Activated T-cell treated with anti-CD3 and anti-CD28 coated beads for 24 hours (primary cell): ENCODE measurements at regions not wholly inside any gene's neighbourhood (a gene's known extent, or its start where the extent isn't known, plus 50 kb on each side); places are given as distances from the start of the nearest gene placed in this dataset.
"Not testable (repeated sequence)": the region's sequence is repeated elsewhere in the genome, so short reads cannot be mapped to it uniquely, and the experiment has no call there.

Experiments used
- DNase-seq: peaks from one replicate; pipeline ENCODE4 v3.0.0-alpha.2; 2020; ENCODE audit warnings: low read depth

DNA sequence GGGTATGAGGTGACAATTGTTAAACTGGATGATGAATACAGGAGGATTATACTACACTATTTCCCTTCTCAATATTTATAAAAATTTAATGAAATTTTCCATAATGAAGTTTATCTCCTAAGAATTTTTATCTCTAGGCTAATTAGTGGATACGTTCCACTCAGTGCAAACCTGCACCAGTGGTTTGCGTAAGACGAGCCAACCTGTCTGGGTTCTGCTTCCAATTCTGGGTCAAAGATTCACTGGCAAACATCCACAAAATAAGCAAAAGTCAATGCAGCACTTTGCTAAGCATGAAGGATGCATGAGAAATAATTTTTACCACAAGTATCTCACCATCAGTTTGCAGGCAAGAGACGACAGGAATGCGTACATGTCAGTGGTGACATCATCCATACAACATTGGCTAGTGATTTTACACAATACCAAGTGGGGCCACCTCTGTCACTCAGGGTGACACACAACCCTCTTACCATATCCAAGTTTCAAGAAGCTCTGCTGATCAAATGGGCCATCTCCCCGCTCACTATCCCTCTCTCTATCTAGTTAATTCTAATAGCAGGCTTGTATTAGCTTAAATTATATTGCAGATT lies 51.7 kb downstream of the FAM50B start:
- DNase-seq = no peak

DNA sequence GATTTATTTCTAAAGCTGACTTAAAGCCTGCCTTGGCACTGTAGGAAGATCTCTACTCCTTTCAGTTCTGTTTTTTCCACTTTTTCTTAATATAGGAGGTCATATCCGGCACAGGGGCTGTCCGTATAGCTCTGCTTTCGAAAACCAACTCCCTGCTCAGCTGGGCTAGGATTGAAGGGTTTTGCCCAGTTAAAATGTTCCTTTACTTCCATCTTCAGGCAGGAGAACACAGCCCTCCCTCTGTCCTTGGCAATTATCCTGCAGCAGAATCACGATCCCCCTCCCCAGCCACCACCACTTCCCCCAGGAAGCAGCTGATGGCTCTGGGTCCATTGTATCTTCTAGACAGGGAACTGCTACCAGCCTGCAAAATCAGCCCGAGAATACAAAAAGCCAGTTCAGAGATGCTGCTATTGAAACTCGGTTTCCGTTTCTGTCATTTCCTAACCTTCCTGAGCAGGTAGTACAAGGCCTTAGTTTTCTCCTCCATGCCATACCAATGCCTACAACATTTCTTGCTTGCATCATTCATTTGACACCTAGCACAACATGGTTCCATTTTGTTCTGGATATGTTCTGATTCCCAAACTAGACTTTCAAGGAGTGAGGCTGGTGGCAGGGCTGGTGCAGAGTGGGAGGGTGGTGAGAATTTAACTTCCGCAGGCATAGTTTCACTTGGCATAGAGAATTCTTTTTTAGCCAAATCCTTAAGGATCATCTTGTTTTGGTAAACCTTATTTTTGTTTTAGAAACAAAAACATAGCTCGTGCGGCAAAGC lies 53.9 kb downstream of the FAM50B start:
- DNase-seq = no peak

DNA sequence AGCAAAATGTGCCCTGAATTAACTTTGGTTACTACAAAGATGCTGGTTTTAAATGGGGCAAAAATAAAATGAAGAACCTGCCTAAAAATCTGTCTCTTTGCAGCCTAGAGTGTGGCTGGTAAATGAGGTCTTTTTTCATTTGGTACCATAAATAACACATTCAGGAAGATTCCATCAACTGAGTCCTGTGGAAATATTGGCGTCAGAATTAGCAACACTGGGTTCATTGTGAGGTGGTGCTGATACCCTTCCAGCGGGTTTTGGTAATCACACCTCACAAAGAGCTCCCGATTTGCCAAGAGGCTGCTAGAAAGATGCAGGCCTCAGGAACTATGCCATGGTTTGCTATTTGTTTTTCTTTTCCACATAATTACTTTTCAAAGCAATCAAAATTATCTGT lies 55.3 kb downstream of the FAM50B start:
- DNase-seq = no peak

DNA sequence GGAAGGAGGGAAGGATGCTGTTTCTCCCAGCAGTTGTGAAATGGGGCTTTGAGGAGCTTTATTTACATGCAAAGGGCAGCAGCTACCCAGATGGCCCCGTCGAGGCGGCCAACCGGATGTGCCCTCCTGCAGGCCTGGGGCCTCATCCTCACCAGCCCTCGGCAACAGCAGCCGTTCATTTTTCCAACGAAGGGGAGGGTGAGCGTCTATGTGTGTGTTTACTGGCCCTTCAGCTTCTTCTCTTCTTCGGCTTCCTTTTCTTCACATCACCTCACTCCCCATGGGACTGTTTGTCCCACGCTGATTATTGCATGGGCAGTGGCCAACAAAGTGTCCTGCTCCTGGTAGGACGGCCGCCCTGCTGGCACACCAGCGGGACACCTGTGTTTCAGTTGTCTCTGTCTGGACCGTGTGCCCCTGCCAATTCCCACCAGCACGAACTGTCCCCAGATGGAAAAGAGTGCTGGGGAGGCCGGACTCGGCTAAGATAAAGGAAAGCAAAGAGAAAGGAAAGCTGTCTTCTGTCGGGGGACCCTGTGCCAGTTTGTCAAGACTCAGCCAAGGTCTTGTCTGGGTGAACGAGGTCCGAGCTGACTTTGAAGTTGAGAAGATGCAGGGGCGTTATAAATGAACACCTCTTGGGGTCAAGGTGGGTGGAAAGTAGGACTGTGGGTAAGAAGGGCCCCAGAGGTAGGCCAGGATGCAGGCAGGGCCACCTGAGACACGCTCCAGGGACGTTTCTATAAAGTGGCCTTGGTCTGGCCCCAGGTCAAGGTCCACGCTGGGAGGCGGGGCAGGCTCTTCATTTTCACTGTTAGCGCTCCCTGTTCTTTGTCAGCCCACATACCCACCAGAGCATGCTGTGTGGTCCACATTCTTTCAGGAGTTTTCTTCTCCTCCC lies 57.0 kb downstream of the FAM50B start:
- no peak for DNase-seq

DNA sequence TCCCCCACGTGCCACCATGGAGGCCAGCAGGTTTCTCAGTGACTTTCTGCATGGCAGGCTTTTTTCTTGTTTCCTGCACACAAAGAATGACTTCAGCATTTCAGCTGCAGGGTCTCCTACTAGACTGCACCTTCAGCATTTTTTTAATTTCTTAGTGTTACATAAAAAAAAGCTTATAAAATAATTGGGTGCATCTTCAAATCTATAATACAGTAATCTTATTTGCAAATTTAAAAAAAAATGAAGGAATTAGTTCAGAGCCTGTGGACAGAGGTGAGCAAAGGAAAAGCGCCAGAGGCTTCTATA lies 57.6 kb downstream of the FAM50B start:
- no peak for DNase-seq

DNA sequence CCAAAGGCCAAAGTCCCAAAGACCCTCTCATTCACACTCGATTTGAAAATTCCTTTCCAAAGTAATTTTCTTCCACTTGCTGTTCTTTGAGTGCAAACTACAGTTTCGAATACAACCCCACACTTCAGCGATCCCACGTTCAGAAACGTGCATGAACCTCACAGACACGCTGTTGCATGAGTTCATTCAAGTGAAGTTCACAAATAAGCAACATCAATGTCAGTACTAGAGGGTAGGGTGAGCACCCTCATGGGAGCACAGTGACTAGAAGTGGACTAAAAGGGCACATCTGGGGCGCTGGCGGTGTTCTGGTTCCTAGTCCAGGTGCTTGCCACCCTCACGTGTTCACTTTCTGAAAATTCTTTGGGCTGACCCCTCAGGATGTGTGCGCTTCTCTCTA lies 59.0 kb downstream of the FAM50B start:
- no peak for DNase-seq

DNA sequence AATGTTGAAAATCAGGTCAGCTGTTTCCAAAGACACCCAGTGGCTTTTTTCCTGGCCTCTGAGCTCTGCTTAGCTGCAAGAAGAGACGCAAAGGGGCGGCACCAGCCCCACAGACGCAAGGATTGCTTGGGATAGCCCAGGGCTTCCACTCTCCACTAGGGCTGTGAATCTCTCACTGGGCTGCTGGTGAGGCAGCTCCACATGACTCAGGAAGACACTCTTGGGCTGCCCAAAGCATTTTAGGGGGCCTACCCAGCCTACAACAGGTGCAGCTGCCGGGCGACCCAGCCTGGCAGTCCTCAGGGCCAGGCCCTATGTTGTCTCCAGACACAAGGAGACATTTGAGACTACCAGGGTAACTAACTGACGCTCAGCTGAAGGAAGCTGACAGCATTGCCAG lies 59.8 kb downstream of the FAM50B start:
- DNase-seq = no peak

DNA sequence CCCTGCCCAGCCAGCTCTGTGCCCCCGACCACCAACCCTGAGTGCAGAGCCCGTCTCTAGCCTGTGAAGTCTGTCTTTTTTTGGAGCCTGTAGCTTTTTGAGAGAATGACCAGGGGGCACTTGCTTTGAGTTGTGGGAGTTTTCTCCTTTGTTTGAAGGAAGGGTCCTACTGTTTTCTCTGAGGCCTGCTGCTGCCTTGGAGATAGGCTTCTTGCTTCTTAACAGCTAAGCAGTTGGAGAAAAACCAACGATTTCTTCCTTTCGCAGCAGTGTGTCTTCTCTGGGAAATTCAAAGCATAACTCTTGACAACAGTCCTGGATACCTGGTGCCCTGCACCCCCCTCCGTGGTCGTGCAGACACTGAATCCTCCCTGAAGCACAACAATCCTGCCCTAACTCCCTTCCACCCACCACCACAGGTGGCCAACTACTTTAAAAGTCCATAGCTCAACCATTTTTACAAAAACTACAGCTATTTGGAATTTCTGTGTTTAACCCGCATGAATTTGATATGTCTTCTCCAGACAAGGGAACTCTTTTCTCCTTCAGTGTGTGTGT lies 61.0 kb downstream of the FAM50B start:
- DNase-seq = no peak

DNA sequence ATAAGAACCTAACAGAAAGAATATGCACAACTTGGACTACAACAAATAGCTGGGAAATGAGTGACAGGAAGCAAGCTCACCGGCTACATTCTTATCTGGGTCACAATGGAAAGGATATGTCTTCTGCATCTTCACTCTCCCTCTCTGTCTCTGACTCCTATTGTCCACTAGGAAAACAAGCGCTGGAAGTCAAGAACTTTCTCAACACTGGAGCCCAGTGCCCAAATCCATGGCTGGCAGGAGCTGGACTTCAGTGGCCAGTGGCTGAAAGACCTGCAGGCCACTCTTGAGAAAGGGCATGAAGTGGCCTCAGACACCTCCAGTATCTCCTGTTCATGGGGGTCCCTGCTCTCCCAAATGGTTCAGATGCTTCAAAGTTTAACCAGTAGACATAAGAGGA lies 62.0 kb downstream of the FAM50B start:
- DNase-seq = no peak

DNA sequence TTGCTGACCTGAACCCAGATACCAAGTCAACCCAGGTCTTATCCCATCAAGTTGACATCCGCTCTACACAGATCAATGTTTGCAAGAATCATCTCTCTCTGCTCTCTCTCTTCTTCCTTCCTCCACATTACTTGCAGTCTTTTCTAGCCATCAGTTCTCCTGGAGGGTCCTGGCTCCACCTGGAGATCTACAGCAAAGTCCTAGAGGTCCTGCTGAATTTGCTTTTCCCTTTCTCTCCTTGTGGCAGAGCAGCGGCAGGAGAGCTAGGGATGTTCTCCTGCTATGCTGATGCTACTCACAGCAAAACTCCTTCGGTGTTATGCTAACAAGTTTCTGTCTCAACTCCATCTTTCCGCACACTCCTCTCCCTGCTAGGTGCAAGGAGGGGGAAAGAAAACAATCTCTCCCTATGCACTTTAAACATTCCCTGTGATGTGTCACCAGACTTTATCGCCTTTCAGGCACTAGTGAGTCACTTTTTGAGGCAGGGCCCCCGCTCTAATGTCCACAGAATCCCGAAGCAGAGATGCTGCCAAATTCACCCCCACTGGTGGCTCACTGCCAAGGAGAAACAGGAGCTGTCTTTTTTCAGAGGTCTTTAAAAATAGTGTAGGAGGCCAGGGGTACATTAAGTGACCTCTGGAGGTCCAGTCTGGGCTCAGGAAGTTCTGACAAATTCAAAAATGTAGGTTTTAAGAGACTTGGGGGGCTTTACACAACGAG lies 62.6 kb downstream of the FAM50B start:
- no peak for DNase-seq

DNA sequence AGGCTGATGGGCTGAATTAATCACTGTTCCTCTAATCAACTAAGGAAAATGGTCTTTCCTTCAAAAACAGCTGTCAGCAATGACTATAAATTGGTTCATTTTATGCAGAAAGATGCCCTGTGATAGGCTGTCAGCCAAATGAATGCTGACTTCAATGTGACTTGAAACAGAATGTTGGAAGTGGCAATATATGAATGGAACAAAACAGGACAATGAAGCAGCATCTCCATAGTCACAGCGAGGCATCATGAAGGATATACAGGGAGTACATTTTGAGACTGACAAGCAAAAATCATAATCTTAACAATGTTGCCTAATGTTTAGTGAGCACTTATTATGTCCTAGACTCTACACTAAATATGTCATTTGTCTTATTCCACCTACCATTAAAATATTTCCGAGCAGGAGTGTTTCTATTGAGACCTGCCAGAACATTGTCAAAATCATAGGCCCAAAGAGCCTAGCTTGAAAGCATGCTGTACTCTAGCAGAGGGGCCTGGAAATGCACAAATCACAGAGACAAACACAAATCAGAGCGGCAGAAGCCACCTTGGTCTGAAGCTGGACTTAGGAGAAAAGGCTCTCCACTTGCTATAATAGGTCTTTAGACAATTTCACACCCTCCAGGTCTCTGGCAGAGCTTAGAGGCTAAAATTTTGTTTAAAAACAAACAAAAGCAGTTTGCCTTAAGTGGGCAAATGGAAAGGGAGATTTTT lies 63.3 kb downstream of the FAM50B start:
- no peak for DNase-seq

DNA sequence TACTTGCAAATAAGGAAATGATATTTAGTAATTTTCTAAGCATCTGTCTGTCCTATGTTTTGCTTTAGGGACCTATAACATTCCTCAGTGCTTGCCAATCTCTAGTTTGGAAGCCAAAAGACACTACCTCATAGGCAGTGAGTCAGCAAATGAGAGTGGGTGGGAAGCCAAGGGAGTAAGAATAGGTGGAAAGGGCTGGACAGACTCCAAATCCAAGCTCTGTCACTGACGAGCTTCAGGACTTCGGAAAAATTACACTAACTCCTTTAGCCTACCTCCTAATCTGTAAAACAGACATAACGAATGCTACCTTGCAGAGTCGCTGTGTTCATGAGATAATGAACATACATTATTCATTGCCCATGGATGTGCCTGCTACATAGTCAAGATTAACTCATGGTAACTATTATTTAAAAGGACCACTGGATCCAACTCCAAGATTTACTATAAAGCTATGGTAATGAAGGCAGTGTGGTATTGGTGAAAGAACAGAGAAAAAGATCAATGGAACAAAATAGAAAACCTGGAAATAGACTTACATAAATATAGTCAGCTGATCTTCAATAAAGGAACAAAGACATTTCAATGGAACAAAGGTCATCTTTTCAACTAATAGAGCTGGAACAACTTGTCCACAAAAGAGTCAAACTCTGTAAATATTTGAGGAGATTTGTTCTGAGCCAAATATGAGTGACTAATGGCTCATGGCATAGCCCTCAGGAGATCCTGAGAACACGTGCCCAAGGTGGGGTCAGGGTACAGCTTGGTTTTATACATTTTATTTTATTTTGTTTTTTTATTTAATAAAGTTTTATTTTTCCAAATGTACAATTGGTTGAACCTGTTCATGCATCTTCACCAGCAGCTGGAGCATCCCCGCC lies 64.1 kb downstream of the FAM50B start:
- DNase-seq = no peak

DNA sequence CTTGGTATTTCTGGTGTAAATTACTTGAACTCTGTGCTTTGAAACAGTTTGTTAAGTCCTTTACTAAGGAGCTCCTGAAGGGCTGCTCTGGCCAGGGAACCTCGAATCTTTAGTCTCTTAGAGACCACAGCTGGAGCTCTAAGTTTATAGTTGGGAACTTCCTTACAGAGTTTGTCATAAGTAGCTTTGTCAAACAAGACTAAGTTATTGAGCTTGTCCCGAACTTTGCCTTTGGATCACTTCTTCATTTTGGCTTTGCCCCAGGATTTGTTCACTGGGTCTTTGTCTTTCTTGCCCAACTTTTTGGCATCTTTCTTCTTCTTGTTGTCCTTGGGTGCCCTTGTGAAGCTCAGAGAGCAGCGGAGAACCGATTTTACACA lies 64.8 kb downstream of the FAM50B start:
- DNase-seq = no peak

DNA sequence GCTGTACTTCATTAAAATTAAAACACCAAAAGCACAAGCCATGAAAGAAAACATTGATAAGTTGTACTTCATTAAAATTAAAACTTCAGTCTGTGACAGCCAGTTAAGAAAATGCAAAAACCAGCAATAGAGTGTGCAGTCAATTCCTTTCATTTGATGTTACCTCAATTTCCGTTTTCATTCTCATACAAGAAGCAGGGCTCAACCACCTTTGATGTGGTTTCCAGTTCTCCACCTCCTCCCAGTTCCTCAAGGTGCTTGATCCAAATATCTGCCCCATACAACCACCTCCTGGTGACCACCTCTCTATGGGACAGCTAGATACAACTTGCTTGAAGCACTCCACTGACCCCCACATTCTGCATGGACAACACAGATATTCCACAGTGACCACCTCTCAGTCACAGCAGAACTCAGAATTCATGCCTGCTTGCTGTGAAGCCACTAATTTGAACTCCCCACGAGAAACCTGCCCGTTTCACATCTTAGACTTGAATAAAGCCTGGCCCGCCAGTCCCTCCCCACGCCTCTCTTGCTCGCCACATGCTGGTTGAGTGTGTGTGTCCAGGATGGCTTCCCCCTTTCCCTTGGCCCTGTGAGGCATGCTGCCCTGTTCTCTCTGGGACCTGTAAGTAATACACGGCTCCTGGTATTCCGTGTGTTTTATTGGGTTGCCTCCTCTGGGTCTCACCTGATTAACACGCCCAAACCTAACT lies 66.1 kb downstream of the FAM50B start:
- no peak for DNase-seq

DNA sequence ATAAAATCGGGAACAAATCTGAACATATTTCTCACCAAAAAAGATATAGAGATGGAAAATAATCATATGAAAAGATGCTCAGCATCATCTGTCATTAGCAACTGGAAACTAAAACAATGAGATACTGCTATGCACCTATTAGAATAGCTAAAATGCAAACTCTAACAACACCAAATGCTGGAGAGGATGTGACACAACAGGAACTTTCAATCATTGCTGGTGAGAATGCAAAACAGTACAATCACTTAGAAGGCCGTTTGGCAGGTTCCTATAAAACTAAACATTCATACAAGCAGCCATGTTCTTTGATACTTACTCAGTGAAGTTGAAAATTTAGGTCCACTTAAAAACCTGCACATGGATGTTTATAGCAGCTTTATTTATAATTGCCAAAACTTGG lies 67.0 kb downstream of the FAM50B start:
- no peak for DNase-seq

DNA sequence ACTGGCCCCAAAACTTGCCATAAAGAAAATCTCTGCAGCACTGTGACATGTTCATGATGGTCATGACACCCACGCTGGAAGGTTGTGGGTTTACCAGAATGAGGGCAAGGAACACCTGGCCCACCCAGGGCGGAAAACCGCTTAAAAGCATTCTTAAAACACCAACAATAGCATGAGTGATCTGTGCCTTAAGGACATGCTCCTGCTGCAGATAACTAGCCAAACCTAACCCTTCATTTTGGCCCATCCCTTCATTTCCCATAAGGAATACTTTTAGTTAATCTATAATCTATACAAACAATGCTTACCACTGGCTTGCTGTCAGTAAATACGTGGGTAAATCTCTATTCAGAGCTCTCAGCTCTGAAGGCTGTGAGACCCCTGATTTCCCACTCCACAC lies 67.6 kb downstream of the FAM50B start:
- DNase-seq = not testable (repeated sequence)

DNA sequence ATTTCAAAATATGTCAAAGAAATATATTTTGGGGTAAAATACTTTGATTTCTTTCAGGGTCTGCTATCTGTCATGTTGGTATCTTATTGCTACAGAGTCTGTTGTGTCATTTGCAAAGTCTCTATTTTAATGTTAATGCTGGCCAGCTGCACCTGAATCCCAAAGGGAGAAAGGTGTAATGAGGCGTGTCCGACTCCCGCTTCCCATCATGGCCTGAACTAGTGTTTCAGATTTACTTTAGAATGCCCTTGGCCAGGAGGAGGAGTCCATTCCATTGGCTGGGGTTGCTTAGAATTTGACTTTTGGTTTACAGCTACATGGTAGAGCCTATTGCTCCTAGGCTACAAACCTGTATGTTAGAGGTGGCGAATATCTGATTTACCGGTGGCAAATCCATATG lies 69.3 kb downstream of the FAM50B start:
- DNase-seq = no peak

DNA sequence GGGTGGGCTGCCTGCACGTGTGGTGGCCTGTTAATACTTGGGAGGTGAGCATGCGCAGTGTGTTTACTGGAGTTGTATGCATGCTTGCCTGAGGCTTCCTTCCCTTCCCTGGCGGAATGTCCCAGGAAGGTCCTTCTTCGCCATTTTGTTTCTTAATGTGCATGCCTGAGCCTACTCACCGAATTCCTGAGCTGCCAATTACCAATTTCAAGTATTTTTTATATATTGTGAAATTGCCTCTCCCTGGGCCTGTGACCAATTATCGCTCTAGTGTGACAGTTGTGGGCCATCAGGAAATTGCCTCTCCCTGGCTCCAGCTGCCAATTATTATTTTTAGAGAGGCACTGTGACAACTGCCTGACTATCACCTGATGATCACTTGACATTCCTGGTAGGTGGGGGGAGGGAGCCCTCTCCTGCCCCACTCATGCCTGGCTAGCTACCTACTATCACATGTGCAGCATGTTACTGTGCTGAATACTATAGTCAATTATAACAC lies 70.0 kb downstream of the FAM50B start:
- DNase-seq = no peak

DNA sequence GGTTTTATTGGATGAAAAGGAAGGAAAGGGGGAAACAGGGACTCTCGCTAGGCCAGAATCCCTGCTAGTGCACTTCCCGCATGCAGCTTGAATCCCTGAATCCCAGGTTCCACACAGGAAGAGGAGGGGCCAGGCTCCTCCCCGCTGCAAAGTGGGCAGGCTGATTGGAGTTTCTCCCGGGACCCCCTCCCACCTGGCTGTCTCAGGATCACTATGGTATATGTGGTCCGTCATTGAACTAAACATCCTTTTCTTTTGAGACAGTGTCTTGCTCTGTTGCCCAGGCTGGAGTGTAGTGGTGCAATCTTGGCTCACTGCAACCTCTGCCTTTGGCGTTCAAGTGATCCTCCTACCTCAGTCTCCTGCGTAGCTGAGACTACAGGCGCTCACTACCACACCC lies 70.7 kb downstream of the FAM50B start:
- no peak for DNase-seq

DNA sequence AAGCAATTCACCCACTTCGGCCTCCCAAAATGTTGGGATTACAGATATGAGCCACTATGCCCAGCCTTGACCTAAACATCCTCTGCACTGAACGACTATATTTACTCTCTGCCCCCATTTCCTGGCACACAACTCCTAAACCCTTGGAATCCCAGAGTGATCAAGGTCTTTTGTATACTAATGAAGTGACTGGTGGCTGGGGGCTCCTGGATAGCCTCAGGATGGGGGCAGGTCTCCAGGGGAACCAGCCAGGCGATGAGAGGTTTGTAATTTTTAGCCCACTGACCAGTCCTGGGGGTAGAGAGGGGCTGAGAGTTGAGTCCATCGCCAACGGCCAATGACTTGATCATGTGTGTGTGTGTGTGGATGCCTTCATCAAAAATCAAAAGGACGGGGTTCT lies 71.1 kb downstream of the FAM50B start:
- DNase-seq = no peak
